Esophagus muscularis mucosa (tissue), 4 donors: ENCODE measurements at regions not wholly inside any gene's neighbourhood (a gene's known extent, or its start where the extent isn't known, plus 50 kb on each side); places are given as distances from the start of the nearest gene placed in this dataset.

ENCODE experiments used
- DNase-seq: peaks from one replicate; pipeline ENCODE4 v3.0.0-alpha.2; 2017; ENCODE audit errors: extremely low spot score
- H3K27ac ChIP-seq, 4 donors: fragments of 200-600 bp; sonication (generic); replicated peaks in 1 of 4; 1 replicate in 3 of 4; 2 replicates in 1 of 4; pipeline ENCODE4 v1.5.1; 2016 to 2019; ENCODE audit warnings: mild to moderate bottlenecking in 1 of 4
- H3K27me3 ChIP-seq, 4 donors: fragments of 200-600 bp; sonication (generic); one replicate each; pipeline versions ENCODE4 v1.5.1 to v1.6.0; 2016 to 2019
- H3K36me3 ChIP-seq, 4 donors: fragments of 200-600 bp; sonication (generic); one replicate each; pipeline ENCODE4 v1.5.1; 2016 to 2019
- H3K4me1 ChIP-seq, 4 donors: fragments of 200-600 bp; sonication (generic); one replicate each; pipeline ENCODE4 v1.5.1; 2016 to 2019
- H3K4me3 ChIP-seq, 4 donors: fragments of 200-600 bp; sonication (generic); 1 replicate in 2 of 4; 2 replicates in 2 of 4; pipeline ENCODE4 v1.5.1; 2016 to 2019; ENCODE audit warnings: mild to moderate bottlenecking in 4 of 4, moderate library complexity in 1 of 4
- H3K9me3 ChIP-seq, 4 donors: fragments of 200-600 bp; sonication (generic); 1 replicate in 3 of 4; 2 replicates in 1 of 4; pipeline ENCODE4 v1.5.1; 2016 to 2019
- EP300 ChIP-seq: sonication (generic); formaldehyde crosslinking; IDR thresholded peaks from one replicate; pipeline ENCODE4 v1.6.1; 2017; ENCODE audit warnings: antibody characterized with exemption
- POLR2A ChIP-seq: fragments of 450-650 bp; IDR thresholded peaks from one replicate; pipeline ENCODE4 v1.6.1; 2017; ENCODE audit warnings: antibody characterized with exemption, moderate library complexity, mild to moderate bottlenecking, low read depth
- POLR2AphosphoS5 ChIP-seq, 2 donors: sonication (generic); formaldehyde crosslinking; IDR thresholded peaks; one replicate each; pipeline ENCODE4 v1.6.1; 2017; ENCODE audit warnings: antibody characterized with exemption in 2 of 2
- WGBS: methylation state at CpG from one replicate; pipeline ENCODE4 v1.1.5; 2018; 5-methylcytosine and 5-hydroxymethylcytosine counted together
- intact Hi-C: fragments of 100-400 bp; cut with DNase I; formaldehyde crosslinking; loops from one replicate; pipeline ENCODE4 v1.15.1; 2023
- TF ChIP-seq, protein P1 (sequence below), 3 experiments: fragments of 200-600 bp in 2 of 3; fragments of 450-650 bp in 1 of 3; sonication (generic) in 2 of 3; IDR thresholded peaks; one replicate each; pipeline ENCODE4 v1.5.1; 2017 to 2019; ENCODE audit warnings: antibody characterized with exemption in 3 of 3, mild to moderate bottlenecking in 2 of 3, moderate library complexity in 1 of 3

DNA sequence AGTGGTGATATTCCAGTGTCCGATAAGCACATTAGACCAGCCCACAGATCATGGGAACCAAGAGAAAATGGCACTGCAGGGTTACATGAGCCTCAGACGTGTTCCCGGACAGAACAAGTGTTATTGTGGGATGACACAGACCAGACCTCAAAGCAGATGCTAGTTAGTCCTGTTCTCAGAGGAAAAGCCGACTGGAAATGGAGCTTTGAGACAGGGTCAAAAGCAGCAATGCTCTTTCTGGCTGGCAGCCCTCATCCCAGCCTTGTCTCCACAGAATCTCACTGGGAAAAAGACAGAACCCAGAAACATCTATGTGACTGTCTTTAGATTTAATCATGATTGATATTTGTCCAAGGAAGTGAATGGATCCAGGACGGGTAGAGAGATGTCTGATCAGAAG, 506.8 kb downstream of the INSC start:
- Histone ChIP-seq H3K4me3 (no peak overlapping the region), H3K27me3 (no peaks in the 10 kb centered on the region), H3K9me3 (no peaks in the 10 kb centered on the region), H3K27ac (no peak overlapping the region), H3K4me1 (no peaks in the 10 kb centered on the region), H3K36me3 (no peaks in the 10 kb centered on the region)
- TF ChIP-seq POLR2AphosphoS5 (IDR thresholded peaks at IDR 0.05) (no peak), POLR2A (no peak), EP300 (no peak)
- TF ChIP-seq, protein P1, sequence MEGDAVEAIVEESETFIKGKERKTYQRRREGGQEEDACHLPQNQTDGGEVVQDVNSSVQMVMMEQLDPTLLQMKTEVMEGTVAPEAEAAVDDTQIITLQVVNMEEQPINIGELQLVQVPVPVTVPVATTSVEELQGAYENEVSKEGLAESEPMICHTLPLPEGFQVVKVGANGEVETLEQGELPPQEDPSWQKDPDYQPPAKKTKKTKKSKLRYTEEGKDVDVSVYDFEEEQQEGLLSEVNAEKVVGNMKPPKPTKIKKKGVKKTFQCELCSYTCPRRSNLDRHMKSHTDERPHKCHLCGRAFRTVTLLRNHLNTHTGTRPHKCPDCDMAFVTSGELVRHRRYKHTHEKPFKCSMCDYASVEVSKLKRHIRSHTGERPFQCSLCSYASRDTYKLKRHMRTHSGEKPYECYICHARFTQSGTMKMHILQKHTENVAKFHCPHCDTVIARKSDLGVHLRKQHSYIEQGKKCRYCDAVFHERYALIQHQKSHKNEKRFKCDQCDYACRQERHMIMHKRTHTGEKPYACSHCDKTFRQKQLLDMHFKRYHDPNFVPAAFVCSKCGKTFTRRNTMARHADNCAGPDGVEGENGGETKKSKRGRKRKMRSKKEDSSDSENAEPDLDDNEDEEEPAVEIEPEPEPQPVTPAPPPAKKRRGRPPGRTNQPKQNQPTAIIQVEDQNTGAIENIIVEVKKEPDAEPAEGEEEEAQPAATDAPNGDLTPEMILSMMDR (IDR thresholded peaks at IDR 0.05): no peak
- DNase-seq: no peak
- WGBS: 78% methylated on average over 5 of the region's 5 CpGs
- intact Hi-C loops: no loop called here

DNA sequence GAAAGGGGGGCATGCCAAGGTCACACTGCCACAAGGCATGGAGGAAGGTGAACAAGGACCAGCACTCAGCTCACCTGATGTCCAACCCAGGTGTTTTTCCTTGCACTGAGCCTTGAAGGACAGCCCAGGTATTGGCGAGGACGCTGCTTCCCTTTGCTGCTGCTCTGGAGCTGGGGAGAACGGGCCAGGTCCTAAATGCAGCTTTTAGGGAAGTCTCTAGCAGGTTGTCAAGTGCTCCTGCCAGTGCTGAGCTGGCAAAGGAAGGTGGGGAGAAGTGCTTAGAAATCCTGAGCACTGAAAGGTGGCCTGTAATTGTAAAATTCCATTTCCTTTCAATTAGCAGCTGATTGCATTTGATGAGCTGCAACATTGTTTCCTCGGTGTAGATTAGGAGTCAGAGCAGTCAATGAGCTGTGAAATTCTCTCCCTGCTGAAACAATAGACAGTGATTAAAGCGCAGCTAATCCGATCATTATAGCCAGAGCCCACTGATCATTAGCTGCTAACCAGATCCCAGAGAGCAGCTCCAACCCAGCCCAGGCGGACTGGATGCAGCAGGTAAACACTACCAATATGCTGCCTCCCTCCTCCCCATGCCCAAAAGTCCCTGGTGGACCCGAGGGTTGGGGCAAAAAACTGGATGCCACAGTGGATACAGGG, 507.6 kb downstream of the INSC start:
- Histone ChIP-seq H3K4me3 (no peak overlapping the region), H3K4me1 (no peaks in the 10 kb centered on the region), H3K27me3 (no peaks in the 10 kb centered on the region), H3K27ac (no peak overlapping the region), H3K9me3 (no peaks in the 10 kb centered on the region), H3K36me3 (no peaks in the 10 kb centered on the region)
- no peak for TF ChIP-seq EP300
- no peak for TF ChIP-seq POLR2A
- no peak for TF ChIP-seq POLR2AphosphoS5 (IDR thresholded peaks at IDR 0.05)
- intact Hi-C loops: no loop called here
- 73% methylated on average over 6 of the region's 8 CpGs for WGBS
- no peak for DNase-seq

DNA sequence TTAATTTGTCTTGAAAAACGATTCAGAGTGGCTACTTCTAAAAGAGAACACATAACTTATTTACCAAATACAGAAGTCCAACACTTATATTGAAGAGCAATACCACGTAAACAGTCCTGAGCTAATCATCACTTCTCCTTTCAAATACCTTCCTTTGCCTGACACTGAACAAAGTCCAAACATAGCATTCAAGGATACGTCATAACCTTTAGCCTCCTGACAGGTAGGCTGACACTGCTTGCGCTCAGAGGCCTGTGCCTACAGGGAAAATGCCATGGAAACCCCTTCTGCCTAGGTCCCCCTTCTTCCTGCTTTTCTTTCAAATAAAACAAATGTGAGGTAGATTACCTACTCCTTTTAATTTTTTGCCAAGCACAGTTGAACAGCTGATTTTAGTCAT, 510.0 kb downstream of the INSC start:
- no peak overlapping the region for H3K4me3 ChIP-seq
- no peaks in the 10 kb centered on the region for H3K36me3 ChIP-seq
- intact Hi-C loops: no loop called here
- 96% methylated on average over 4 of the region's 4 CpGs for WGBS
- no peak for DNase-seq
- no peaks in the 10 kb centered on the region for H3K4me1 ChIP-seq
- TF ChIP-seq POLR2A: no peak
- TF ChIP-seq, protein P1 (IDR thresholded peaks at IDR 0.05): no peak
- no peak for TF ChIP-seq POLR2AphosphoS5 (IDR thresholded peaks at IDR 0.05)
- no peak for TF ChIP-seq EP300
- no peaks in the 10 kb centered on the region for H3K9me3 ChIP-seq
- no peak overlapping the region for H3K27ac ChIP-seq
- H3K27me3 ChIP-seq: peaks cover 0 to 8% (median 0%) of the 10 kb centered on the region in 4 donors

DNA sequence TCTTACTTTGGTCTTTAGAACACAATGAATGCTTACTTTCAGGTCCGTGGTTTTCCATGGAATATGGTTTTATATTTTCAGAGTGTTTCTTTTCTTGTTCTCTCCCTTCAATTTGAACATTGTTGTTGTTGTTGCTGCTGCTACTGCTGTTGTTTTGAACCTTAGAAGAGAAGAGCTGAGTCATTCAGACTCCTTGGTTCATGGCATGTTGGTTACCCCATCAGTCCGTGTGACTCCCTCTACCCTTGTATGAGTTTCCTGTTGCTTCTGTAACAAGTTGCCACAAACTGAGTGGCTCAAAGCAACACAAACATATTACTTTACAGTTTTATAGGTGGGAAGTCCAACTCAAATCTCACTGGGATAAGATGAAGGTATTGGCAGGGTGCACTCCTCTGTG, 511.0 kb downstream of the INSC start:
- intact Hi-C loops: no loop called here
- Histone ChIP-seq H3K4me3 (no peak overlapping the region), H3K36me3 (no peaks in the 10 kb centered on the region), H3K9me3 (no peaks in the 10 kb centered on the region), H3K4me1 (no peaks in the 10 kb centered on the region), H3K27ac (no peak overlapping the region), H3K27me3 (peaks cover 0 to 8% (median 0%) of the 10 kb centered on the region in 4 donors)
- TF ChIP-seq, protein P1 (IDR thresholded peaks at IDR 0.05): no peak
- TF ChIP-seq POLR2A: no peak
- no peak for TF ChIP-seq POLR2AphosphoS5 (IDR thresholded peaks at IDR 0.05)
- TF ChIP-seq EP300: no peak
- 95% methylated on average over 2 of the region's 2 CpGs for WGBS
- DNase-seq: no peak

DNA sequence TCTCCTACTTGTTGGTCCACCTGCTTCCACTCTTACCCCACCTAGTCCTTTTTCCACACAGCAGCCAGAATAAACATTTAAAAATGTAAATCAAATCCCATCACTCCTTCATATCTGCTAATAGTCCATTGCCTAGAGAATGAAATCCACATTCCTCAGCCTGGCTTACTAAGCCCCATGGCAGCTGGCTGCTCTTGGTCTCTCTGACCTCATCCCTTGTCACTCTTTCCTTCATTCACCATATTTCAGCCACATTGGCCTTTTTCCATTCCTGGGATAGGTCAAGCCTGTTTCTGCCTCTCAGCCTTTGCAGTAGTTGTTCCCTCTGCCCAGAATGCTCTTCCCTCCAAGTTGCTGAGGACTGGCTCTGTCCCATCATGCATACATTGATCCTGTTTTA, 512.8 kb downstream of the INSC start:
- Histone ChIP-seq H3K4me1 (no peaks in the 10 kb centered on the region), H3K36me3 (no peaks in the 10 kb centered on the region), H3K9me3 (no peaks in the 10 kb centered on the region), H3K27me3 (peaks cover 0 to 8% (median 0%) of the 10 kb centered on the region in 4 donors), H3K27ac (no peak overlapping the region), H3K4me3 (no peak overlapping the region)
- TF ChIP-seq EP300: no peak
- TF ChIP-seq, protein P1 (IDR thresholded peaks at IDR 0.05): no peak
- TF ChIP-seq POLR2AphosphoS5 (IDR thresholded peaks at IDR 0.05): no peak
- no peak for TF ChIP-seq POLR2A
- DNase-seq: no peak
- intact Hi-C loops: no loop called here
